HS-5 (cell line): ENCODE measurements at regions not wholly inside any gene's neighbourhood (a gene's known extent, or its start where the extent isn't known, plus 50 kb on each side); places are given as distances from the start of the nearest gene placed in this dataset.

Source experiments
- DNase-seq: peaks from one replicate; pipeline ENCODE4 v3.0.0-alpha.2; 2012; ENCODE audit warnings: low read depth

DNA sequence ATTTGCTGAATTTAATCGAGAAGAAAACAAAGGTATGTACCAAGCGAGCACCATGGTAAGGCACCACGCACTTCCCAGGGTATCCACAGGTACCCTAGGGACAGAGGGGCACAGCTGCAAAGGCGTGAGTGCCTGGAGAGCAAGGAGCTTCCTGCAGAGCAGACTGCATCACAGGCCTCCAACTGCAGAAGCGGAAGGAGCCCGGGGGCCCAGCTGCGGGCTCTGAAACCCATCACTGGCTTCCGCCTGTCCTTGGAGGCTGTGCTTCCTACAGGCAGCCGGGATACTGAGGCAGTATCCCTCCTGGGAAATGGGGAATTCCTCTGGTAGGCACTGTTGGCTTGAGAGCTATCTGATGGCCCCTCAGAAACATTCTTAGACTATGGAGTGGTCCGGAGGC, 217.4 kb upstream of the GMDS start:
- no peak for DNase-seq

DNA sequence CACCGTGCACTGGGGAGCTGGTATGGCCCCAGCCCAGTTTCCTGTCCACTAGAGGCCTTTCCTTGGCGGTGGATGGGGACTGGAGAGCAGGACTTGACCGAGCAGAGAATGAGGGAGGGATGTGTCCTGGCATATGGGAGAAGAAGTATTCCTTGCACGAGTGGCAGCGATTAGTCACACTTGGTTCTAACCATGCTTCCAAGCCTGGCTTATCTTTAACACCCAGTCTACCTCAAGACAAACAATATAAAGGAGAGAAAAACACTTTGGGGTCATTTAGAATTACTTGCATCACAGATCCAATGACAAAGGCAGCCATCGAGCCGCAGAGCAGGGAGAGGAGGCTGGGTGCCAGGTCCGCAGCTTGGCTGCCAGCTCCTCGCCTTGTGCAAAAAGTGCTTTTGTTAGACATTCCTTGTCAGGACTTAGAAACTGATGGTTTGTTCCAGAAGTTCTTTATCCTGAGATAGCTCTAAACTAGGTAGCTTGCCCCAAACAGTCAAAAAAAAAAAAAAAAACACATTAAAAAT, 214.9 kb upstream of the GMDS start:
- no peak for DNase-seq

DNA sequence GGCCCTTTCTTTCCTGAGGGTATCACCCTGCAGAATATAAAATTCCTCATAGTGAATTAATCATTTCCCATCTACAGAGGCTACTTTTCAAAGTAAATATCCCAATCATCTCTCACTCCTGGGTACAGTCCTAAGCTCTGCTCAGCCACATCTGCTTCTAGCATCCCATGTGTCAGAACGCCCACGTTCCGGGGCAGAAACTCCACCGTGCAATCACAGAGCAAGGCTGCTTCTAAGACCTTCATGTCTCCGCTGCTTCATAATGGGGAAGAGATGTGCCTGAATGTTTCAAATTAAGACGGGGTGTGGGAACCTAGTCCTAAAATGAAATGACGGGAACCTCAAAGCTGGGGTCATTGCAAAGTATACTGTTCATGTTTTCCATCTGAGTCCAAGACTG, 208.8 kb upstream of the GMDS start:
- no peak for DNase-seq

GRCh38 chr6:2450546-2450945, 205.1 kb upstream of the GMDS start:
- no peak for DNase-seq

DNA sequence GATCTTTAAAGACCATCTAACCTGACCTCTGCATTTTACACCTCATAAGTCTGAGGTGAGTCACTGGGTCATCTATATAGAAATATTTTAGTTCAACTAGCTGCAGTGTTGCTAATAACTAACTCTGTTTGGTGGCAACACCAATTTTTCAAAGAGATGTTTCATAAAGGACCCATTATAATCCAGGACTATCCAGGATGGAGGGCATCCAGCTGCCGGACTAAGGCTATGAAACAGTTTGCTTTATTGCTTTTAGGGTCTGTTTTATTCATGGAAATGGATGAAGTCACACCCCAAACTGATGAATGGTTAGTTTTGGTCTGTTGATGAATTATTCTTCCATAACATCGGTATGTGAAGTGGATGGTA, 204.2 kb upstream of the GMDS start:
- no peak for DNase-seq

DNA sequence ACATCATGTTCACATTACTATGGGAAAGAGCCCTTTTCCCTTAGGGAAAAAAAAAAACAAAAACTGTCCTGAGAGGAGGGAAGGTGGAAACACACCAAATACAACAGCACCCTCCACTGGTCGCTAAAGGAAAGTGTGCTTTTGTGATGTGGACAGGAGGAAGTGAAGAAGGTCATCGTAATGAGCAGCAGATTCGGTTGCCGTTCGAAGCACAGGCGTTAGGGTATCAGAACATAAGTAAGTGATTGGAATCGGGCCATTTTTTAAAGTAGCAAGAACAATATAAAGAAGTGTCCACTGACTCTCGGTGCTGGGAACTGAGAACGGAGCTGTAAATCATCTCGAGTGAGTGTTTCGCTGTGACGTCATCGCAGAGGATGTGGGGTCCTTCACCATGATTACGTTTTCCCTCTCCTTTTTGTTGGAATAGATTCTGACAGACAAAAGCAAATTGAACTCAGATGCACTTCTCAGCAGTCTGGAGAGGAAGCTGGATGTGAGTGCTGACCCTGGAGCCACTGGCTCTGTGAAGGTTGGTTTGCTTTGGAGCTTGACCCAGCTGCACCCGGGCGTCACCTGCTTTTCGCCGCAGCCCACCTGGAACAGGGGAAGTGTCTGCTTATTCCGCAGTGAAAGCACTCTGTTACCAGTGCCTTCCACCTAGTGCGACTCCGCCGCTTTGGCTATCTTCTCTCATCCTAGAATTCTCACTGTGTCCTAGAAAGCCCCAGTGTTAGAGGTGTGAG, 203.6 kb upstream of the GMDS start:
- DNase-seq: peak; percentile 58

GRCh38 chr6:2447931-2448330, 202.5 kb upstream of the GMDS start:
- no peak for DNase-seq

GRCh38 chr6:2447318-2447920, 202.0 kb upstream of the GMDS start:
- no peak for DNase-seq

- DNase-seq: no peak
These were observed 196.4 kb upstream of the GMDS start for GRCh38 chr6:2441601-2442475.

DNA sequence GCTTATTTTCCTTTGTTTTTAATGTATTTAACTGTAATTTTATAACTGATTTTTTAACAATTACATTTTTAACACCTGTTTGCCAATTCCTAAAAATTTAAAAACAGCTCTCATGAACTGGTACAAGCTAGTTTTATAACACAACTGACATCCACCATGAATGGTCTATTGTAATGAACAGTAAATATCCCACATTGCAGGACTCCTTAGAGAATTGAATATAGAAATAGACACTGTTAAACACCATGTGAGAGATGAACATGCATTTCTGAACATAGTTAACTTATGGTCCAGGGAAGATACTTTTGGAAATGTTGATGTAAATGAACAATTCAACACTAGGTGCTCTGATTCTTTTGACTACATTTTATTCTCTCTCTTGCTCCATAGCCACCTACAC, 195.1 kb upstream of the GMDS start:
- DNase-seq: no peak

DNA sequence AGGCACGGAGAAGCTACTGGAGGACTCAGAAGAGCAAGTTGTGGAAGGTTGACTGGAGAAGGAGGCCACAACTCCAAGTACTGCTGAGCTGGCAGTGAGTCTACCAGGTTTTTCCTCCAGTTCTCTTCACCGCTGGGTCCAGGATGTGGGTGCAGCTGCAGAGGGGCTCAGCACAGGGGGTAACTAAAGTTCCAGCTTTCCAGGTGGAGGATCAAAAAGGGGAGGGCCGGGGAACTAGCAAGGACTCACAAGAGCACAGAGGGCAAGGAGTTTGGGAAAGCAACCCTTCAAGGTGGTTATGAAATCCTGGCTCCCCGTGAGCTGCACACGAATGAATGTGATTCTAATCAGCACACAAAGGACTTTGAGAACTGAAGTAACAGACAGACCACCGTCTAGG, 194.2 kb upstream of the GMDS start:
- no peak for DNase-seq

GRCh38 chr6:2439082-2439481, 193.7 kb upstream of the GMDS start:
- DNase-seq: no peak

DNA sequence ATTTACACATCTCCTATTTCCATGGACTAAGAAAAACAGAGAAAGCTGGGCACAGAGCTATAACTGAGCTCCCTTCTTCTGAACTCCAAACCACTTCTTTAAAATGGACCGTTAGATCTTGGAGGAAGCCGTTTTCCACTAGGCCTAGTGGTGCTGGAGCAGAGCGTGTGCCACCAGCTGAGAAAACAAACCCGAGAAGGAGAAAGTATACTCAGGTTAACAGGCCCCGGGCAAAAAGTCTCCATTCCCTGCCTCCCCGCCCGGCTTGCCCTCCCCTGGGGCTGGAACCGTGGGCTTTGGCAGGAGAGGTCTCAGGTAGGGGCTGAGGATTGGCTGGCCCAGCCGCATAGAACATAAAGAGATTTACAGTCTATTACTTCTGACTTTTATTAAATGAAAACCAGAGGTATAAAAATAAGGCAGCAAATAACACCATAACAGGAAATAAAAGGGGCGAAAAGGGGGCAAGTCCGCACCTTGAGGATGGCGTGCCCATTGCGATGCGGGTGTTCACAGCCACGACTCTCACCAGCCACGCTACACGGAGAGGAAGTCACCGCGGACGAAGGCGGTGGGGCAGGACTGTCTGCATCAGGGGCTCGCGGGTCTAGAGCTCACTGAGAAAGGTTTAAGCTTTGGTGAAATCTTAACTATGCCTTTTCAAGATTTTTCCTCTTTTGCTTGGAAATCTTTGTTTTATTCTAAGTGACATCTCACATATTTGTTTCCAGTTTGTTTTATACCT, 191.2 kb upstream of the GMDS start:
- no peak for DNase-seq

DNA sequence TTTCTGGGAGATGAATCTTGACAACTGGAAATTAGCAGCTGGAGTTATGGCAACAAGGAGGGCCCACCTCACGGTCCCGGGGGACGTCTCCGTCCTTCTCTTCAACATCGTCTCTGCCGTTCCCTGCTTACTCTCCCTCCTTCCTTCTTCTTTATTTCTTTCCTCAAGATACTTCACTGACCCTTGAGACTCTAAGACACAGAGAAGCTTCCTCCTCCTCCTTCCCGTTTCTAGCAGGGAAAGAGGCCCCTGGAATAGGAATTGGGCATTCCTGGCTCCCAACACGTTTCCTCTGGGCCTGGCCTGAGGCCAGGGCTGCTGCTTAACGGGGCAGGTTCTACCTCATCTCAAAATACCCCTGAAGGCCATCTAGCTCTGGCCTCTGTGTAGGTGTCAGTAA, 189.9 kb upstream of the GMDS start:
- no peak for DNase-seq

DNA sequence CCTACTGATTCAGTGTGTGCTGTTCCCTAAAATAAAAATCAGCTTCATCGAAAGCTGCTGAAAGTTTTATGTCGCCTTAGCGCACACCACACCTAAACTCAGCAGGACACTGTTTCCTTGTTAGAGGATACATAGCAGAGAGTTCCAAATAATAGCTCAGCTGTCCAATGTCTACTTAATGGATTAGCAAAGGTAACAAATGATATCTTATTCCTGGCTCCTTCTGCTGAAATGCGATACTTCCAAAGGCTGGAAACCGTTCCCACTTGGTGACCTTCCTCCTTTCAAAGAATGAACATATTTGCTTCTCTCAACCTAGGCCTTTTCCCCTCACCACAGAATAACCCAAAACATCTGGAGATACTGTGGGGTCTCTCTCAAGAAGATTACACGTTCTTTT, 189.5 kb upstream of the GMDS start:
- no peak for DNase-seq

DNA sequence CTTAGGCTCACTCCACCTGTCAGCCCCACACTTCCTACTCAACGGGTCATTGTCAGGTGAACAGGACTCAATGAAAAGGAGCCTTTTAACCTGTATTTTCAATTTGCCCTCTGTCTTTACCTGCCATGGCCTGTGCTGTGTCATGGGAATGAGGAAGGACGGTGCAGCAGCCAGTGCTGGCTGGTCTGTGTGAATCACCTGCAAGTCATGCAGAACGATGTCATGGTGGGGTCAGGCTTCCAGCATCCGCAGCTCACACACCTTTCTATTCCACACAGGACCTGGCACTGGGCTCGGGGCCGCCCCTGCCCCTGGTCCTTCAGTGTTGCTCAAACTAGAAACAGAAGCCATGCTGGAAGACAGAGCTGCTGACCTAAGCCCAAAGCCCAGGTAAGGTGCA, 188.7 kb upstream of the GMDS start:
- DNase-seq: no peak

DNA sequence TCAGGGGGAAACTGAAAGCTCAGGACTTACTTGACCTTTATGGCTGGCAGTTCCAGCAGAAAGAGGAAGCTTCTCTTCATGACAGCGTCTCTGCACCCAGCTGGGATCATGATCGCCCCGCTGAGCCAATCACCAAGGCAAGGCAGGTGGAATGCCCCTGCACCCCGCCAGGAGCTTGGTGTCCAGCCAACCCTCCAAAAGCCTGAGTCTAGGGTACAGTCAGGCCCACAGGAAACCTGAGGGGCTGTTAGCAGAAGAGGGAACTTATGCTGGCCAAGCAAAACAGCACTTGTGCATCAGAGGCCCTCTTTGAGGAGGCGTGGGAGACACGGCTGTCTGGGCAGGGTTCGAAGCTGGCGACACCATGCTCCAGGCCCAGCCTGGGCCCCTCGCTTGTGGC, 188.3 kb upstream of the GMDS start:
- DNase-seq: no peak

- no peak for DNase-seq
These were observed 187.9 kb upstream of the GMDS start for GRCh38 chr6:2433266-2433665.

DNA sequence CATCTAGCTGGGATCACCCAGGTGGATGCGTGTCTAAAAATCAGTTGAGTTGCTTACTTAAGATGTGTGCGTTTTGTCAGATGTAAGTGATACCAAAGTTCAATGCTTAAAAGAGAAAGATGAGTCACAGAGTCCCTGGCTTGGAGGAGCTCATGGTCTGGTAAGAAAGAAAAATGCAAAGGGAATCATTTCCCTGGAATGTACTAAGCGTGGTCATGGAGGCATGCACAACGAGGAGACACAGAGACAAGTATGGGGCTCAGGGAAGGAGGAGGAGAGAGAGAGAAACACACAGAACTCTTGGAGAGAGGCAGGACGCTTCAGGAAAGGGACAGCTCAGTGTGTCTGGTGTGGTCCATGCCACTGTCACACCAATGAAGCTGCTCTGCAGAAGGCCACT, 186.9 kb upstream of the GMDS start:
- peak; percentile 79 for DNase-seq

DNA sequence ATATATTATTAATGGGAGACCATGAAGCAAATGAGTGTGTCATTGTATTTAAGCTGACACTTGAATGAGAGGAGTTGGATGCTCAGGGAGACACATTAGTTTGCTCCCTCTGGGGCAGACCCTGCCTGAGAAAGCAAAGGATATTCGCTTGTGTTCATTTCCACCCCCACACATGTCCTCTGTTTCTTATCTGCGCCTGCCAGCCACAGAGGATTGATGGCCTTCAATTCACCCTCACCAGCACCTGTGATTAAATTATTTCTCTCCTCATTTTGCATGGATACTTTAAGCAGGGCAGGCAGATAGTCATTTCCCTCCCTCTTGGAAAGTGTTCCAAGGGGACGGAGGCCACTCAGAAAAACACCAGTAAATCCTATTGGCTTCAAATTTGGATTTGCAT, 185.2 kb upstream of the GMDS start:
- no peak for DNase-seq

DNA sequence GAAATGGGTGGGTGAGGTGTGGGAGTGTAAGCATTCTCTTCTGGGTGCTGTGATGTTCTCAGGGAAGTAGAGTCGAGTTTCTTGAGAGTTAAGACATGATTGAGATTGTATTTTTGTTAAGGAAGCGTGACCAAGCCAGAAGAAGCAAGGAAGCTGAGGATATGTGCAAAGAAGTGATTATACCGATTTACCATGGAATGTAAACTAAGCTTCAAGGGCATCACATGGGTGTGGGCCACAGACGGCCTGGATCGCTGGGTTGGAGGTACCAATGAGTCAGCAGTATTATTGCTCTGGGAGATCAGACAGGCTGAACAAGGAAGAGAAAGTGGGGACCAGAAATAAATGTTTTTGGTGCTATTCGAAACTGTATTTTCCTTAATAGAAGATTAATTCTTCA, 184.1 kb upstream of the GMDS start:
- no peak for DNase-seq

- no peak for DNase-seq
These were observed 183.6 kb upstream of the GMDS start for GRCh38 chr6:2429032-2429431.
